Stimulated activated CD8-positive, alpha-beta memory T cell treated with anti-CD3 and anti-CD28 coated beads, Interleukin-7, amount 100 ng/mL, for 1 hour (primary cell): ENCODE measurements at regions not wholly inside any gene's neighbourhood (a gene's known extent, or its start where the extent isn't known, plus 50 kb on each side); places are given as distances from the start of the nearest gene placed in this dataset.

Experiments
- DNase-seq, 2 donors: peaks; one replicate each; pipeline ENCODE4 v3.0.0-alpha.2; 2020; ENCODE audit warnings: low read depth in 2 of 2

- no peak for DNase-seq
These were observed 249.2 kb upstream of the ANKRD55 start for GRCh38 chr5:56482363-56482762.

DNA sequence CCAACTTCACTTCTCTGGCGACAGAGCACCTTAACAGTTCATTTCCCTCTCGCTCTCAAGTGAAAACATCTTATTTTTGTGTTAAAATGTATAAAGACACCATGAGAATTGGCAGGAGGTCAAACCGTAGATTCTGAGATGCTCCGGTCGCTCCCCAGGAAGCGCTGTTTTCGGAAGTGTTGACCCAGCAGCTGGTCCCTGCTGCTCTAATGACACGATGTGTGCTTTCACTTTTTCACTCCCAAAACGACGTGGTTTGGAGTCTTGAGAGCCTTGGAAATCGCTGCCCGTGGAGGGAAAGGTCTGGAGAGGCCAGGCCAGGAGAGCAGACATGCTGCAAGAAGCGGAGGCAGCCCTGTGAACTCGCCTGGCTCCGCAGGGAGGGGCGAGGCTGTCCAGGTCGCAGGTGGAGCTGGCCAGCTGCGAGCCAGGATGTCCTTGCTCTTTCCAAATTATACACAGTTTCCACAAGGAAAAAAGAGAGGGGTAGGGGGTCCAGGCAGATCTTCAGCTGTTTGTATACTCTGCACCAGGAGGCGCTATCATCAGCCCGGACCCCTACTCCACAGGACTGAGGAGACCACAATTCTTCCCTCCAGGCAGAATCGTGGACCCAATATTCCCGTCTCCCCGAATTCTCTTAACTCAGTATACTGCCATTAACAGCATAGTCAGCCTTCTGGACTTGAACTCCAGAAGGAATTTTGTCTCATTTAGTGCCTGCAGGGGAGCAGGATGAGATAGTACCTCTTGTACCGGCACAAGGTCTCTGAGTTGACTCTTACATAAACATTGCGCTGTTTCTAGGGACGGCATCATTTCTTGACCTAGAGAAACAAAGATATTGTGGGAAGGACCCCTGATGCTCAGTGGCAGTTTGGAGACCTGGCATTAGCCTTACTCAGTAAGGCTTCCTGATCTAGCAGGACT is 248.6 kb upstream of the ANKRD55 start:
- no peak for DNase-seq

- DNase-seq, result no peak
These were observed 247.7 kb upstream of the ANKRD55 start for GRCh38 chr5:56480705-56481427.

- DNase-seq, result no peak
These were observed 247.1 kb upstream of the ANKRD55 start for GRCh38 chr5:56480078-56480704.

DNA sequence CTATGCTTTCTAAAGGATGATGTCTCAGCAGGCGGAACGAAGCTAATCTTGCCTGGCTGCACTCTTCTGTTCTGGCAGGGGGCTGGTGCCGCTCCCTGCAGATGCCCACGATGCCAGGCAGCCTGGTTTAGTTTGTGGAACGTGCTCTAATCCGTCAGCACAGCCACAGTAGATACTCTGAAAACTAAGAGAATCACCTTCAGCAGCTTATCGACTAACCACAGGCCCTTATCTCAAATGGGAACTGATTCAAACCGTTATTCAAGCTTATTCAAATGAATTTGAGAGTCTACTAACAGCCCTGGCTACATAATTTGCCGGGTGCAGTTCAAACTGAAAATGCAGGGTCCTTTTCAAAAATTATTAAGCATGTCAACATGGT is 246.6 kb upstream of the ANKRD55 start:
- no peak for DNase-seq

- DNase-seq, result no peak
These were observed 246.0 kb upstream of the ANKRD55 start for GRCh38 chr5:56479126-56479525.

DNA sequence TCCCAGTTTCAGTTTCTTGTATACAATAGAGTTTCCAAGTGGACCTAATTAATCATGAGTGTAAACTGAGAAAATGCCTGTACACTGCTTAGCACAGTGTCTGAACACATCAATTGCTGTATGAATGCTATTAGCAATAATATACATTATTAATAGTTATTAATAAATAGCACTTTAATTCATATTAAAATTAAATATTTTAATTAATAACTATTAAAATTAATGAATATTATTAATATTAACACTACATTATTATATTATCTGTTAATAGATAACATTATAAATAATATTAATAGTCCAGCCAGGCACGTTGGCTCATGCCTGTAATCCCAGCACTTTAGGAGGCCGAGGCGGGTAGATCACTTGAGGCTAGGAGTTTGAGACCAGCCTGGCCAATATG is 244.9 kb upstream of the ANKRD55 start:
- DNase-seq, result no peak

DNA sequence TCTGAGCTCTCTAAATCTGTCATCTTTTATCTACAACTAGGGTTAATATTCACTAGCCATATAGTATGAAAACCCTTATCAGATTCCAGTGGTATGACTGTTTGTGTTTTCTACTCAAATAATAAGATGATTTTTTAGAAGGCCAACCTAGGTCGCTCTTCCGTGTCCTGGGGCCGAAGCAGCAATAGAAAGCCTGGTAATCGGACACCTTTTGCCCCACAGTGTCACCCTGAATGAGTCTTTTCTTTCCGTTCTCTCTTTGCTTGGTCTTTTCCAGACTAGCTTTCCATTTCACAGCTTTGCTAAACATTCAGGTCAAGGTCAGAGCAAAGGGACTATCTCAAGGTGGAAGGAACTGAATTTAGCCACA is 243.3 kb upstream of the ANKRD55 start:
- no peak for DNase-seq

- no peak for DNase-seq
These were observed 242.8 kb upstream of the ANKRD55 start for GRCh38 chr5:56475689-56476486.

DNA sequence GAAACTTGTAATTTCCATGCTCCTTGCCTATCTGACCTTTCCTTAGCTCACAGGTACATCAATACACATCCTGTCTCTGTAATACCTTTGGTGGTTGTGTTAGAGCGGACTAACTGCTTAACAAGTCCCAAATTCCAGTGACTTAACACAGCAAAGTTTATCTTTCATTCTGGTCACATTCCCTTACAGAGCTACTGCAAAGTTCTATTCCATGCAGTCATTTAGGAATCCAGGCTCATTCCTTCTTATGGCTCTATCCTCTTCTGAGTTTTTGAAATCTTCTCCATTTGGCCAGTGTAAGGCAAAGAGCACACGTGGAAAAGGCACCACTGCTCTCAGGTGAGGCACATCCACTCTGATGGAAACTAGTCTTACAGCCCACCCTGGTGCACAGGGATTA is 238.6 kb upstream of the ANKRD55 start:
- no peak for DNase-seq

GRCh38 chr5:56470007-56470406 is 236.9 kb upstream of the ANKRD55 start:
- no peak for DNase-seq

- no peak for DNase-seq
These were observed 235.1 kb upstream of the ANKRD55 start for GRCh38 chr5:56468277-56468676.

DNA sequence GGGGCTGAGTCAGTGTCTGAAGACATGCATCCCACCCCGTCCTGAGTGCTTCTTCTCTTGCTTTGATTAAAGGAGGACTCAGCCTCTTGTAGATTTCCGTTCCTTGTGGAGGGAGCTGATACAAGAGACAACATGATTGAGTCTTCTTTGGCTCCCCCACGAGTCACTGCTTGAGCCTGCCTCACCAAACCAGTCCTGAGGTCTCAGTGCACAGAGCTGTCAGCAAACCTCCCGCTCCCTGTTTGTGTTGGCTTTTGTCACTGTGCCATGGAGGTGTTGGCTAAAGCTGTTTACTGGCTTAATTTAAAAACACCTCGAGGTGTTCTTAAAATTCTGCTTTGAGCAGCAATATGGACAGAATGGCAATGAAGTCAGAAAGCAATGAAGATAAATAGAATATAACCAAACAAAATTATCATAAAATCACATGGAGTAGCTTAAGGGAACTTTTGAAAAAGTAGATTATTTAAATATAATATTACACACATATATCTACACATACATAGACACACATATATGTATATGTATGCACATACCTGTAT is 234.1 kb upstream of the ANKRD55 start:
- no peak for DNase-seq

GRCh38 chr5:56466136-56466816 is 233.1 kb upstream of the ANKRD55 start:
- DNase-seq, result no peak

DNA sequence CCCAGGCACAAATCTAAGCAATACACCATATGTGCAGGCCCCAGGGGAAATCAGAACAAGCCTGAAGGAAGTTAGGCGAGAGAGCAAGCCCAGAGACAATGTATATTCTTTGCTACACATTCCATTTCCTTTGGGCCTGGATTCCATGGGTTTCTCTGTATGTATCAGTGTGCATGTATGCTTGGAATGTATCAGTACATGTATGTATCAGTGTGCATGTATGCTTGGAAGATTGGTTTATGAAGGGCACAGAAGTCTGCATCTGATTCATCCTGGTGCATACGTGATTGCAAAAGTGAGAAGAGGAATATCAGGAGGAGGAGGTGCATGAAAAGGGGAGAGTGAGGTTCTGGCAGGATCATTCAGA is 232.6 kb upstream of the ANKRD55 start:
- no peak for DNase-seq

DNA sequence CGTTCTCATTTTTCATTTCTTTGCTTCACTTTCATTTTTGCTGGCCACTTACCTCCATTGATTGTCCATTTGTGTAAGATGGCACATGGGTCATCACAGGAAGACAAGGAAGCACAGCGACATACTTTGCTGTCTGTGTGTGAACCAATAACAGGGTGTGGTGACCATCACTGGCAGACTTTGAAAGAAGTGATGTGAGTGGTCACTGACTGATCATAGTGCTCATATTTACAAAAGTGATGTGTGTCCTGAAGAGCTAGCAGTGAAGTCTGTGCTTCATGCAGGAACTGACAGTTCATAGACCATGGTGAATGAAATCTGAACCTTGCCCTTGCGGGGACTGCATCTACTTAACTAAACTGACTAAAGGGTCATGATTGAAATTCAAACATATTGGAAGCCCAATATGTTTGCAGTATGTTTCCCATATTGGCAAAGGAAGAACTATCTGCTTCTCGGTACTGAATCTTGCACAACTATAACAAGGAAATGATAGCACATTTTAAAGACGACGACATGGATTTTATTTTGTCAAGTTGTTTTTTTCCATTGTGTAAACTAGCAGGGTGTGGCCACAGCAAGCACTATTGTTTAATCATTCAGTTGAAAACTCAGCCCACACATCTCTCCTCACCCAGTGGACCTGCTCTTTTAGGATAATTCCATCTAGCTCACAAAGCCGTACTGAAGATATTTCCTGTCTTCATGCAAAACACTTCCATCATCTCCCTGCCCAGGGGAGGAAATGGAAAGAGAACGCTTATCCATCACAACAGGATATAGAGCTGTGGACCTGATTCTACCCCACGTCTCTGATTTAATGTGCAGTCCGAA is 232.0 kb upstream of the ANKRD55 start:
- no peak for DNase-seq

DNA sequence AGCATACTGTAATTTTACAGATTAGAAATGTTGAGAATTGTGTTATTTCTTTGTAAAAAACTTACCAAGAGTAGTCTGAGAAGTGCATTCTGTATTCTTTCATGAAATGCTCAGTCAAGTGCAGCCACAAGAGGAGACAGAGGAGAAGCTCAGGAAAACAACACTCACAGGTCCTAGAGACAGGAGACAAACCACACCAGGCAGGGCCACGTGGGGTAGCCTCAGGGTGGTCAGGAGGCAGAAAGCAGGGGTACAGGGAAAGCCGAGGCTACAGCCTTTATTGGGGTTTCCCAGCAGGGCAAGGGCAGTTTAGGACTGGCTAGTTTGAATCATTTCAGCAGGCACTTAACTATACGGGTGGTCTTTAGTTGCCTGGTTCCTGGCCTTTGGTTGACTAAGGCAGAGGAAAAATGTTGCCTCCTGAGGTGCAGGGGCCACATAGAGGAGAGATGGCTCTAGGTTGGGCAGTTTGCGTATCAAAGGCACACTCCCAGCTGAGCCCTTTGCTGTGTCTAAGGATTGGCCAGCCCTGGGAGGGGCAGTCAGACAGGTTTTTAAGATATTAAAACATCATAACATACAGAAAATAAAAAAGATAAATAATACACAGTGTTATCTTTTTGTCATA is 230.9 kb upstream of the ANKRD55 start:
- DNase-seq, result no peak

GRCh38 chr5:56461584-56461983 is 228.5 kb upstream of the ANKRD55 start:
- no peak for DNase-seq

DNA sequence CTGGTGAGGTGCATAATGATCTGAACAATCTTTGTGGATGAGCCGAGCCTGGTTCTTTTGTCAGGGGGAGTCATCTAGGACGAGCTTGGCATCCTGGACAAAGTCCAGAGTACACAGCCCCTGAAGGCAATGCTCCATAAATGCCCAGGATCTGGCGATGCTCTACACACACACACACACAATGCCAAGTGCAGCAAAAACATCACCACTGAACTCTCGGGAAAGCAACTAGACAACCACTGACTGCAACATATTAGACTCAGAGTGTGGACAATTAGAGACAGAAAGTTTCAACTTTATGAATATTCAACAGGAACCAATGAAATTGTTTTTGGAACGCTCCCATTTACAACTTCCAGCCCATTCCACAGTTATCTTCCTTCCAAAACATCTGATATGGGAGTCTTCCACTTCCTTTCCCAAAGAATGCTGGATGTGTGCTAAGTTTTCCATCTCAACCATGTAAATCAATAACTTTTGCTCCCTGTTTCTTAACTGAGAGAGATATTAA is 227.6 kb upstream of the ANKRD55 start:
- no peak for DNase-seq

DNA sequence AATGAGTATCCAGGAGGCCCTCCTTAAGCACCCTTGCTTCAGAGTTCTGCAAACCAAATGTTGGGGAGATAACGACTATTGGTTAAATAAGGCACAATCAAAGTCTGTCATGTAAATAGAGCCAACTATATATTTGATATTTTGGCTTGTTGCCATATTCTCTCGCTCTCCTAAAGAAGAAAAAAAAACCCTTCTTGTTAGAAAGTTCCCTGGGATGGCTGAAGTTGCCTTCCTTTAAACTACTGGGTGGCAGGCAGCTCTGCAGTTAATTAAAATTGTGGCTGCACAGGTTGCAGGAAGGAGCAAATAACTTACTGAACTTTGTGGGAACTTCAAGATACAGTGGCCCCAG is 227.0 kb upstream of the ANKRD55 start:
- no peak for DNase-seq
